BJ (cell line): ENCODE measurements at regions not wholly inside any gene's neighbourhood (a gene's known extent, or its start where the extent isn't known, plus 50 kb on each side); places are given as distances from the start of the nearest gene placed in this dataset.

Source experiments
- CTCF ChIA-PET: fragments of 350-600 bp; formaldehyde crosslinking; extraction: SDS; loops from one replicate; lab custom pipeline; 2021; ENCODE audit warnings: antibody characterized with exemption, inconsistent platforms; lab: Yijun Ruan, JAX
- POLR2A ChIA-PET: fragments of 300-600 bp; sonication (Branson Sonifier 250); formaldehyde crosslinking; extraction: SDS; loops from one replicate; lab custom pipeline; 2021; ENCODE audit warnings: antibody characterized with exemption; lab: Charles Lee
- DNase-seq: peaks from one replicate; pipeline ENCODE4 v3.0.0-alpha.2; 2011; ENCODE audit warnings: low read depth
- H3K27me3 ChIP-seq: 2 replicates; pipeline ENCODE4 v1.6.0; 2011; ENCODE audit warnings: low read length; ENCODE audit not compliant: control insufficient read depth, insufficient read depth
- H3K36me3 ChIP-seq: 2 replicates; pipeline ENCODE4 v1.5.1; 2011; ENCODE audit warnings: low read length; ENCODE audit not compliant: control insufficient read depth, insufficient read depth
- H3K4me3 ChIP-seq: 2 replicates; pipeline ENCODE4 v1.5.1; 2011; ENCODE audit warnings: low read depth, mild to moderate bottlenecking, control low read depth, low read length
- CTCF ChIP-seq: IDR thresholded peaks from 2 replicates; pipeline ENCODE4 v1.5.1; 2011; ENCODE audit warnings: low read depth, mild to moderate bottlenecking, control low read depth, inconsistent platforms, low read length, moderate library complexity; ENCODE audit not compliant: insufficient read depth

- no peak for DNase-seq
- POLR2A ChIA-PET, result no interaction called here
- H3K4me3 ChIP-seq, result no peak overlapping the region
- no peak for TF ChIP-seq CTCF
- CTCF ChIA-PET, result interaction anchor here (0.8 kb wide), 1 partner anchor 15 kb away, joined by 4 read pairs; no protein-coding TSS in a partner anchor
- no peaks in the 10 kb centered on the region for H3K36me3 ChIP-seq
- H3K27me3 ChIP-seq, result no peaks in the 10 kb centered on the region
Measured at GRCh38 chr4:12495211-12495610, 988.9 kb downstream of the RAB28 start.

GRCh38 chr4:12492730-12493393 lies 991.3 kb downstream of the RAB28 start:
- TF ChIP-seq CTCF, result no peak
- H3K27me3 ChIP-seq, result no peaks in the 10 kb centered on the region
- POLR2A ChIA-PET, result no interaction called here
- CTCF ChIA-PET, result no interaction called here
- DNase-seq, result no peak
- no peak overlapping the region for H3K4me3 ChIP-seq
- H3K36me3 ChIP-seq, result no peaks in the 10 kb centered on the region

GRCh38 chr4:12488672-12489071 lies 995.5 kb downstream of the RAB28 start:
- DNase-seq, result no peak
- Histone ChIP-seq H3K27me3 (no peaks in the 10 kb centered on the region), H3K36me3 (no peaks in the 10 kb centered on the region), H3K4me3 (no peak overlapping the region)
- TF ChIP-seq CTCF, result no peak
- POLR2A ChIA-PET, result no interaction called here
- CTCF ChIA-PET, result interaction anchor here (0.6 kb wide), 1 partner anchor 306 kb away, joined by 4 read pairs; no protein-coding TSS in a partner anchor

- DNase-seq, result no peak
- TF ChIP-seq CTCF, result no peak
- no peaks in the 10 kb centered on the region for H3K27me3 ChIP-seq
- H3K36me3 ChIP-seq, result no peaks in the 10 kb centered on the region
- ChIA-PET CTCF (interaction anchor here (0.6 kb wide), 1 partner anchor 10 kb away, joined by 3 read pairs; no protein-coding TSS in a partner anchor), POLR2A (no interaction called here)
- no peak overlapping the region for H3K4me3 ChIP-seq
Measured at GRCh38 chr4:12487000-12487399, 997.1 kb downstream of the RAB28 start.

- Histone ChIP-seq H3K36me3 (no peaks in the 10 kb centered on the region), H3K4me3 (no peak overlapping the region), H3K27me3 (no peaks in the 10 kb centered on the region)
- no peak for TF ChIP-seq CTCF
- POLR2A ChIA-PET, result no interaction called here
- DNase-seq, result no peak
- CTCF ChIA-PET, result no interaction called here
Measured at GRCh38 chr4:12472087-12472486, 1012.1 kb downstream of the RAB28 start.
